Hippocampal formation (tissue), 2 donors: ENCODE measurements at regions not wholly inside any gene's neighbourhood (a gene's known extent, or its start where the extent isn't known, plus 50 kb on each side); places are given as distances from the start of the nearest gene placed in this dataset.
"Not testable (repeated sequence)": the region's sequence is repeated elsewhere in the genome, so short reads cannot be mapped to it uniquely, and the experiment has no call there.

ENCODE experiments used
- DNase-seq, 2 donors: peaks; one replicate each; lab custom pipeline; 2025; lab: John Stamatoyannopoulos, UW

- DNase-seq: no peak
Measured at GRCh38 chr1:189708674-189709073, 769.0 kb downstream of the BRINP3 start.

- not testable (repeated sequence) for DNase-seq
Measured at GRCh38 chr1:189718147-189718795, 759.4 kb downstream of the BRINP3 start.

GRCh38 chr1:189726806-189727205 lies 750.9 kb downstream of the BRINP3 start:
- DNase-seq: no peak

GRCh38 chr1:189751311-189751710 lies 726.4 kb downstream of the BRINP3 start:
- DNase-seq: no peak

- DNase-seq: no peak
Measured at GRCh38 chr1:189752461-189752995, 725.1 kb downstream of the BRINP3 start.

GRCh38 chr1:189755100-189755499 lies 722.6 kb downstream of the BRINP3 start:
- DNase-seq: not testable (repeated sequence)

- no peak for DNase-seq
Measured at GRCh38 chr1:189764391-189765320, 713.0 kb downstream of the BRINP3 start.

- no peak for DNase-seq
Measured at GRCh38 chr1:189769448-189769847, 708.2 kb downstream of the BRINP3 start.

GRCh38 chr1:189774721-189775287 lies 702.9 kb downstream of the BRINP3 start:
- DNase-seq: no peak

GRCh38 chr1:189775343-189775742 lies 702.3 kb downstream of the BRINP3 start:
- DNase-seq: no peak

GRCh38 chr1:189779034-189779433 lies 698.6 kb downstream of the BRINP3 start:
- DNase-seq: no peak

GRCh38 chr1:189782295-189782694 lies 695.4 kb downstream of the BRINP3 start:
- DNase-seq: no peak

- no peak for DNase-seq
Measured at GRCh38 chr1:189783456-189783855, 694.2 kb downstream of the BRINP3 start.

GRCh38 chr1:189786761-189787160 lies 690.9 kb downstream of the BRINP3 start:
- no peak for DNase-seq

- no peak for DNase-seq
Measured at GRCh38 chr1:189787201-189787600, 690.5 kb downstream of the BRINP3 start.

- no peak for DNase-seq
Measured at GRCh38 chr1:189790335-189790734, 687.3 kb downstream of the BRINP3 start.

GRCh38 chr1:189803364-189803763 lies 674.3 kb downstream of the BRINP3 start:
- no peak for DNase-seq

GRCh38 chr1:189804352-189804751 lies 673.3 kb downstream of the BRINP3 start:
- DNase-seq: no peak

- no peak for DNase-seq
Measured at GRCh38 chr1:189805735-189806134, 671.9 kb downstream of the BRINP3 start.

- not testable (repeated sequence) for DNase-seq
Measured at GRCh38 chr1:189810639-189811038, 667.0 kb downstream of the BRINP3 start.

GRCh38 chr1:189811960-189812359 lies 665.7 kb downstream of the BRINP3 start:
- no peak for DNase-seq

- no peak for DNase-seq
Measured at GRCh38 chr1:189816558-189816957, 661.1 kb downstream of the BRINP3 start.

- no peak for DNase-seq
Measured at GRCh38 chr1:189819751-189820150, 657.9 kb downstream of the BRINP3 start.
